ENCODE measurements at regions not wholly inside any gene's neighbourhood (a gene's known extent, or its start where the extent isn't known, plus 50 kb on each side); places are given as distances from the start of the nearest gene placed in this dataset.

DNA sequence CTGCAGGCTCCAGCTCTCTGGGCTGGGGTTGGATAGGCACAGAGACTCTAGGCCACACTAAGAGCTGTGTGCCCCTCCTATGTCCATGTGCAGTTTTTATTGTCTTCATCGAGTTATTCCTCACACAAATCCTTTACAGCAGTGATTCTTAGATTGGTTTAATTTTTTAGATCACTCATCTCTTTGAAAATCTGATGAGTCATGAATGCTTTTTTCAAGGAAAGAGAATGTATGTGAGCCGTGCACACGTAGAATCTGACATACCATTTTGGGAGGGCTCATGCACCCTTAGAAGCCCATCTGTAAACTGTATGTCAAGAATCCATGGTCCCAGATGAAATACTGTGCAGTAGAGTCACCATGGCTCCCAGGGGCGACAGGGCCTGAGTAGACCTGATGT lies 100.7 kb upstream of the S1PR3 start:
- DNase-seq (ENCODE audit: low spot score): no peak
- no TSS peak for BruUV-seq (replicated peaks)
- peaks cover 0 to 5% of the 10 kb centered on the region in 2 experiments; a peak in 1 of 5 replicates for H3K27me3 ChIP-seq (ENCODE audit: control insufficient read depth in 1 of 2, insufficient read depth in 2 of 2, low read length in 2 of 2)
- H3K27ac ChIP-seq (ENCODE audit: extremely low read length, insufficient read depth, low read length): no peak overlapping the region
- no peak for ATAC-seq
- in situ Hi-C loops (cut with HindIII; ENCODE audit: extremely low pct_ligation_motif_present, low pct_unique_long_range_greater_than_20kb) (no loop called here), intact Hi-C loops (cut with micrococcal nuclease; ENCODE audit: unreplicated experiment) (no loop called here)
- H3K79me2 ChIP-seq (ENCODE audit: insufficient read depth, low read length): no peaks in the 10 kb centered on the region
- no peak overlapping the region for H3K4me2 ChIP-seq (ENCODE audit: low read depth, low read length)
- H3K4me1 ChIP-seq (ENCODE audit: insufficient read depth, low read length): no peaks in the 10 kb centered on the region
- H3K9me3 ChIP-seq (ENCODE audit: low read length): no peaks in the 10 kb centered on the region
- H3K4me3 ChIP-seq (replicated peaks in 1 of 3; ENCODE audit: insufficient read depth in 1 of 3, low read depth in 2 of 3, low read length in 3 of 3): no peak overlapping the region
- TF ChIP-seq, protein P1, sequence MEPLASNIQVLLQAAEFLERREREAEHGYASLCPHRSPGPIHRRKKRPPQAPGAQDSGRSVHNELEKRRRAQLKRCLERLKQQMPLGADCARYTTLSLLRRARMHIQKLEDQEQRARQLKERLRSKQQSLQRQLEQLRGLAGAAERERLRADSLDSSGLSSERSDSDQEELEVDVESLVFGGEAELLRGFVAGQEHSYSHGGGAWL (CRISPR knock-in tag; IDR thresholded peaks at IDR 0.05): no peak
- TF ChIP-seq MAFK (conservative IDR thresholded peaks at IDR 0.05 in 1 of 2, IDR thresholded peaks at IDR 0.05 in 1 of 2; ENCODE audit: low read length in 2 of 2): 0 out of 4 replicates have a peak, but pooled peaks of 1 of the 2 experiments have one; percentile 30
- peak; percentile 65 for TF ChIP-seq NFE2L2 (IDR thresholded peaks at IDR 0.05; ENCODE audit: low read length)
- TF ChIP-seq GLI4 (CRISPR knock-in tag; IDR thresholded peaks at IDR 0.05; ENCODE audit: borderline replicate concordance): no peak
- no peak for TF ChIP-seq MYNN (CRISPR knock-in tag; IDR thresholded peaks at IDR 0.05; ENCODE audit: low read depth)
- no peak for TF ChIP-seq MIER2 (CRISPR knock-in tag; IDR thresholded peaks at IDR 0.05)
- POLR2A ChIA-PET: no interaction called here
- no peaks in the 10 kb centered on the region for H4K20me1 ChIP-seq (ENCODE audit: insufficient read depth, low read length)
- CTCF ChIA-PET (ENCODE audit: low intra/inter-chr PET ratio, low total read pairs): no interaction called here
- H3K36me3 ChIP-seq (replicated peaks in 1 of 2; ENCODE audit: control insufficient read depth in 1 of 2, insufficient read depth in 2 of 2, low read length in 2 of 2): no peaks in the 10 kb centered on the region
- no peak overlapping the region for H2AFZ ChIP-seq (ENCODE audit: low read length)
- no peak for FAIRE-seq
- no peak overlapping the region for H3K9ac ChIP-seq (ENCODE audit: insufficient read depth, low read depth, low read length)
- 31% methylated on average over 4 of the region's 4 CpGs for WGBS (ENCODE audit: low lambda C conversion rate)

DNA sequence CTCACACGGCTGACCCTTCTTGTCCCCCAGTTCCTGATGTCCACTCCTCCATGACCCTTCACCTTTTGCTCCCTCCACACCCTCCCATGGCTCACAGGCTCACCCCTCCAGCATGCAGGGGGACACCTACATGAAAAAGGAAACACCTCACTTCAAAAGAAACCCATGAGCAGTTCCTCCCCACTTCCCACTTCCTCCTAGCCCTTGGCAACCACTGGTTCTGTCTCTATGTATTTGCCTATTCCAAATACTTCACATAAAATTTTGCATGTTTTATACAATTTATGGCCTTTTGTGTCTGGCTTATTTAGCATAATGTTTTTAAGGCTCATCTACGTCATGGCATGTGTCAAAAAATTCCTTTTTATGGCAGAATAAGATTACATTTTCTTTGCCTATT lies 100.2 kb upstream of the S1PR3 start:
- 4% methylated on average over 2 of the region's 2 CpGs for WGBS (ENCODE audit: low lambda C conversion rate)
- ChIA-PET POLR2A (no interaction called here), CTCF (ENCODE audit: low intra/inter-chr PET ratio, low total read pairs) (no interaction called here)
- H3K27ac ChIP-seq (ENCODE audit: extremely low read length, insufficient read depth, low read length): no peak overlapping the region
- TF ChIP-seq HHEX (CRISPR knock-in tag; IDR thresholded peaks at IDR 0.05) (no peak), PHF8 (CRISPR knock-in tag; IDR thresholded peaks at IDR 0.05) (no peak), NFATC3 (CRISPR knock-in tag; IDR thresholded peaks at IDR 0.05) (no peak), CEBPB (IDR thresholded peaks at IDR 0.05; ENCODE audit: borderline replicate concordance, low read depth, low read length) (no peak), RFX5 (IDR thresholded peaks at IDR 0.05; ENCODE audit: low read depth, low read length) (no peak), ZSCAN21 (CRISPR knock-in tag; IDR thresholded peaks at IDR 0.05; ENCODE audit: borderline replicate concordance) (no peak), ZFY (CRISPR knock-in tag; IDR thresholded peaks at IDR 0.05) (no peak), SIX4 (CRISPR knock-in tag; IDR thresholded peaks at IDR 0.05) (no peak), PAWR (CRISPR knock-in tag; IDR thresholded peaks at IDR 0.05; ENCODE audit: borderline replicate concordance) (no peak), ZNF773 (CRISPR knock-in tag; IDR thresholded peaks at IDR 0.05; ENCODE audit: borderline replicate concordance) (no peak), ZNF550 (CRISPR knock-in tag; IDR thresholded peaks at IDR 0.05; ENCODE audit: borderline replicate concordance) (no peak)
- TF ChIP-seq, protein P2, sequence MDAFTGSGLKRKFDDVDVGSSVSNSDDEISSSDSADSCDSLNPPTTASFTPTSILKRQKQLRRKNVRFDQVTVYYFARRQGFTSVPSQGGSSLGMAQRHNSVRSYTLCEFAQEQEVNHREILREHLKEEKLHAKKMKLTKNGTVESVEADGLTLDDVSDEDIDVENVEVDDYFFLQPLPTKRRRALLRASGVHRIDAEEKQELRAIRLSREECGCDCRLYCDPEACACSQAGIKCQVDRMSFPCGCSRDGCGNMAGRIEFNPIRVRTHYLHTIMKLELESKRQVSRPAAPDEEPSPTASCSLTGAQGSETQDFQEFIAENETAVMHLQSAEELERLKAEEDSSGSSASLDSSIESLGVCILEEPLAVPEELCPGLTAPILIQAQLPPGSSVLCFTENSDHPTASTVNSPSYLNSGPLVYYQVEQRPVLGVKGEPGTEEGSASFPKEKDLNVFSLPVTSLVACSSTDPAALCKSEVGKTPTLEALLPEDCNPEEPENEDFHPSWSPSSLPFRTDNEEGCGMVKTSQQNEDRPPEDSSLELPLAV (CRISPR knock-in tag; conservative IDR thresholded peaks at IDR 0.05; ENCODE audit: low read depth): no peak
- TF ChIP-seq, protein P3, sequence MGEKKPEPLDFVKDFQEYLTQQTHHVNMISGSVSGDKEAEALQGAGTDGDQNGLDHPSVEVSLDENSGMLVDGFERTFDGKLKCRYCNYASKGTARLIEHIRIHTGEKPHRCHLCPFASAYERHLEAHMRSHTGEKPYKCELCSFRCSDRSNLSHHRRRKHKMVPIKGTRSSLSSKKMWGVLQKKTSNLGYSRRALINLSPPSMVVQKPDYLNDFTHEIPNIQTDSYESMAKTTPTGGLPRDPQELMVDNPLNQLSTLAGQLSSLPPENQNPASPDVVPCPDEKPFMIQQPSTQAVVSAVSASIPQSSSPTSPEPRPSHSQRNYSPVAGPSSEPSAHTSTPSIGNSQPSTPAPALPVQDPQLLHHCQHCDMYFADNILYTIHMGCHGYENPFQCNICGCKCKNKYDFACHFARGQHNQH (CRISPR knock-in tag; IDR thresholded peaks at IDR 0.05): no peak
- H3K9me3 ChIP-seq (ENCODE audit: low read length): no peaks in the 10 kb centered on the region
- FAIRE-seq (no peak), ATAC-seq (no peak), DNase-seq (ENCODE audit: low spot score) (no peak)
- no peak overlapping the region for H3K9ac ChIP-seq (ENCODE audit: insufficient read depth, low read depth, low read length)
- no peak overlapping the region for H3K4me2 ChIP-seq (ENCODE audit: low read depth, low read length)
- H3K79me2 ChIP-seq (ENCODE audit: insufficient read depth, low read length): no peaks in the 10 kb centered on the region
- H3K4me3 ChIP-seq (replicated peaks in 1 of 3; ENCODE audit: insufficient read depth in 1 of 3, low read depth in 2 of 3, low read length in 3 of 3): no peak overlapping the region
- no peak overlapping the region for H2AFZ ChIP-seq (ENCODE audit: low read length)
- no TSS peak for BruUV-seq (replicated peaks)
- no peaks in the 10 kb centered on the region for H3K4me1 ChIP-seq (ENCODE audit: insufficient read depth, low read length)
- intact Hi-C loops (cut with micrococcal nuclease; ENCODE audit: unreplicated experiment): no loop called here
- in situ Hi-C loops (cut with HindIII; ENCODE audit: extremely low pct_ligation_motif_present, low pct_unique_long_range_greater_than_20kb): no loop called here
- H4K20me1 ChIP-seq (ENCODE audit: insufficient read depth, low read length): no peaks in the 10 kb centered on the region
- H3K36me3 ChIP-seq (replicated peaks in 1 of 2; ENCODE audit: control insufficient read depth in 1 of 2, insufficient read depth in 2 of 2, low read length in 2 of 2): no peaks in the 10 kb centered on the region
- H3K27me3 ChIP-seq (ENCODE audit: control insufficient read depth in 1 of 2, insufficient read depth in 2 of 2, low read length in 2 of 2): peaks cover 0 to 5% of the 10 kb centered on the region in 2 experiments; a peak in 1 of 5 replicates
